ENCODE measurements at regions not wholly inside any gene's neighbourhood (a gene's known extent, or its start where the extent isn't known, plus 50 kb on each side); places are given as distances from the start of the nearest gene placed in this dataset.
A peak's percentile ranks its signal among the peaks of the same experiment; 100 is the strongest.
"Not testable (repeated sequence)": the region's sequence is repeated elsewhere in the genome, so short reads cannot be mapped to it uniquely, and the experiment has no call there.

DNA sequence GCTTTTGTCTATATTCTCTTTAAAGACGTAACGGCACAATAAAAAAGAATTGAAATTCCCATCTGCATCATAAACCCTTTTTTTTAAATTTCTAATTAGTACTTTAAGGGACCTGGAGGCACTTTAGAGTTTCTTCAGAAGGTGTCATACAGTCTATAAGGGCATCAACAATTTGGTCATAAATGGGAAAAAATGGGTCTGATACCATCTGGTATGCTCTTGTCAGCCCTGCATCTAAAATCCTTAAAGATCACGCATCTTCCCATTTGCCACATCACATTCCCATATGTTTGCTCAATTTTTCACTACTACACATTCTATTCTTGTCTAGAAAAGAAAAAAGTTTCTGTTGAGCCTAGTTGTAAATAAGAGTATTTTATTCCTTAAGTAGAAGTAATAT lies 53.8 kb downstream of the COX7C start:
- no peak for DNase-seq

DNA sequence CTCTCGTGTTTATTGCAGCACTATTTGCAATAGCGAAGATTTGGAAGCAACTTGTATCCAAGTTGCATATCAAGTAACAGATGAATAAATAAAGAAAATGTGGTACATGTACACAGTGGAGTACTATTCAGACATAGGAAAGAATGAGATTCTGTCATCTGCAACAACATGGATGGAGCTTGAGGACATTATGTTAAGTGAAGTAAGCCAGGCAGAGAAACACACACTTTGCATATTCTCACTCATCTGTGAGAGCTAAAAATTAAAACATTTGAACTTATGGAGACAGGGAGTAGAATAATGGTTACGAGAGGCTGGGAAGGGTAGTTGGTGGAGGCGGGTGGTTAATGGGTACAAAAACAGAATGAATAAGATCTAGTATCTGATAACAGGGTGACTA lies 56.3 kb downstream of the COX7C start:
- no peak for DNase-seq

DNA sequence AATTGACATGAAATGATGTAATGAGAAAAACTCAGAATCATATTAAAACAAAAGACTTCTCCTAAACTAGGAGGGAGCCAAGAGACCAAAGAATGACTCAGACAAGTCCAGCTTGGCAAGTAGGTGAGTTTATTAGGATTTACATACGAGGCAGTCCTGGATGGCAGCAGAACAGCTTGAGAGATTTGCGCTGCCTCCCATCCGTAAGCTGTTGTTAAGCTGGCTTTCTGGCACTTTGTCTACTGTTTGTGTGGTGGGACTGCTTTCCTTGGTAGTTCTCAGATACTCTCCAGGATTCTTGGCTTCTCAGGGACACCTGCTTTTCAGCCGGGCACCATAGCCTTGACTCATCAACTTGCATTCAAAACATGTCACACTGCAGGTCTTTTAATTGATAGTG lies 57.6 kb downstream of the COX7C start:
- no peak for DNase-seq

DNA sequence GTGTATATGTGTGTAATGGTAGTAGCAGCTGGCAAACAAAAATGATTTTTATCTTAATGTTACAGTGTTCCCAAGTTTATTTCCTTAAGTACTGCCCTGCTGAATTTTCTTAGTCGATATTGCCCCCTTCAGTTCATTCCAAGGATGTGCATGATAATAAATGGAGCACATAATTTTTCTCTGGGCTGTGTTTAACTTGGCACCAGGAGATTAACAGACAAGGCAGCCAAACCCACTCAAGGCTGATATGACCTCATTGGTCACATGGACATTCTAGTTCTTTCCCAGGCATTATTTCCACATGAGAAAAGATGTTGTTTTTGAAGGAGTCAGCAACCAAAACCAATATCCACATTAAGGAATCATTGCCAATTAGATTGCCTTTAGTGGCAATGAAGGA lies 61.8 kb downstream of the COX7C start:
- DNase-seq = peak; percentile 6 to 10

DNA sequence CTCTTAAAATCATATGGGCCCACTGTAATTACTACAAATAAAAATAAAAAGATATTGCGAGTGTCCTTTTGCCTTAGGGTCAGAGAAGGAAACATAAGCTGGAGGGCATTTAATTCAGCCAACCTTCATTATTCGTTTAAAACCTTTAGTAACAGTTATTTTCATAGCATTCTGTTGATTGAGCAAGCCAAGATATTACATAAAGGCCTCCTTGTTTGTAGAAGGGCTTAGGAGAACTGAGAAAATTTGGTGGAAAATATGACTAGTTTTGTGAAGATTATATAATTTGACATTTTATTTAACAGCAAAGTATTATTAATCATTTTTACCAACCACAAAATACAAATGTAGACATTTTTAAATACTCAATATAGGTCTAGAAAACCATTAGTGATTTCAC lies 62.2 kb downstream of the COX7C start:
- no peak for DNase-seq

DNA sequence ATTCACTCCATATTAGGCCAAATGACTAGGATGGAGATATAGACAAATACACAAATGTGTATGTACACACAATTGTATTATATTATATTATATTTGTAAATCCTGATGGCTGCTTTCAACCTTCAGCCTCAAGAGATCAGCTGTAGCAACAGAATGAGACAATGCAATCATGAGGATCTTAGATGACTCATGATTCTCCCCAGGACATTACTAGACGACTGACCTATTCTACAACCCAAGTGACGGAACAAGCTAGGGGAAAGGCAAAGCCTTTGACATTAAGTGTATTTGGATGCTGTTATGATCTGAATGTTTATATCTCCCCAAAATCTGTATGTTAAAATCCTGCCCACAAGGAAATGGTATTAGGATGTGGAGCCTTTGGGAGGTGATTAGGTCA lies 66.5 kb downstream of the COX7C start:
- no peak for DNase-seq

DNA sequence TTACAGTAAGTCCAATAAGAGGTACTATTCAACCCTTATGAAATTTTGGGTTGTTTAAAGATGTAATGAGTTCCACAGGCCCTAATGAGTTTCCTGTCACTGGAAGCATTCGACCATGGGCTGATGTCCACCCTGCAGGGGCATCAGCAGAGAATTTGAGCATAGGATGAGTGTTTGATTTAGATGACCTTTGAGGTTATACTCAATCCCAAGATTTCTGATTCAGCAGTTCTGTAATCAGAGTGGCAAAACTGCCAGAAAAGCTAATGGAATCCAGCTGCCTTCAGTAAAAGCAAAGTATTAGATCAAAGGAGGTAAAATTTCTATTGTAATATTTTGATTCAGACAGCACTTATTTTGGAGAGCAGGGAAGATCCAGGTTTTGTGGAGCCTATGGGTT lies 68.3 kb downstream of the COX7C start:
- DNase-seq = no peak

DNA sequence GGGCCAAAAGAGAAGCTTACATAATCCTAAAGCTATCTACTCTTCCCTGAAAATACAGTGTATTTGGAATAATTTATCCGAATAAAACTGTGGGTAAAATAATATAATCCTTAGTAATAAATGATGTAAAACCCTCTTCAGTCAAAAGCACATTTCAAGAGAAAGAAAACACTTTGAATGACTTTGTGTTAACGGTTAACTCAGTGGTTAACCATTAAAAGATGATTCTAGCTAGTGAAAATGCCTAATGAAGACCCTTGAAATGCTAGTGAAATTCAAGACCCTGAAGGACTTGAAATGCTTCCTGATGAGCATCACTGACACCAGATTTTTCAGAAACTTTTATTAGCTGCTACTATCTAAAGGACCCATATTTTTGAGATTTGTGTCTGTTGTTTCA lies 70.7 kb downstream of the COX7C start:
- no peak for DNase-seq

DNA sequence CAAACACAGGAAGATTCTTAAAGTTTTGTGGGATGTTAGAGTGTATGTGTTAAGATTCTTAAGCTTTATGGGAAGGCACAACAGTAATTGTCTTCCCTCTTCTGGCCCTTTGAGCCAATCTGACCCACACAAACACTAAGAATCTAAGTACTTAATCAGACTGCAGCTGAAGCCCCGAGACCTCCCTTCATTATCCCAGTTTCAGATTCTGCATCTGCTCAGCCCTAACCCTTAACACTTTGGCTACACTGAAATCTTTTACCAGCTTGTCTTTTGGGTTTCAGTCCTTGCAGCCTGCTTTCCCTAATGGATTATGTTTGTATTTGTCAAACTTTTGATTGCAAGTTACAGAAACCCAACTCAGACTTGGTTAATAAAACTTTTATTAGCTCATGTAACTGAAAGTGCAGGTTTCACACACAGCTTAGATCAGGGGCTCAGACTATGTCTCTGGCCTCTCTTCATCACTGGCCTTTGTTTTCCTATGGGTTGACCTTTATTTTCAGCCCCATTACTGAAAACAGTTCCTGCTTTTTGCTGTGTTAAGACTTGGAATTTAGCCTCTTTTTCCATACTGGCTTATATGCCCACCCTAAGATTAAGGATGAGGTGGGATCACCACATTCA lies 71.5 kb downstream of the COX7C start:
- no peak for DNase-seq

DNA sequence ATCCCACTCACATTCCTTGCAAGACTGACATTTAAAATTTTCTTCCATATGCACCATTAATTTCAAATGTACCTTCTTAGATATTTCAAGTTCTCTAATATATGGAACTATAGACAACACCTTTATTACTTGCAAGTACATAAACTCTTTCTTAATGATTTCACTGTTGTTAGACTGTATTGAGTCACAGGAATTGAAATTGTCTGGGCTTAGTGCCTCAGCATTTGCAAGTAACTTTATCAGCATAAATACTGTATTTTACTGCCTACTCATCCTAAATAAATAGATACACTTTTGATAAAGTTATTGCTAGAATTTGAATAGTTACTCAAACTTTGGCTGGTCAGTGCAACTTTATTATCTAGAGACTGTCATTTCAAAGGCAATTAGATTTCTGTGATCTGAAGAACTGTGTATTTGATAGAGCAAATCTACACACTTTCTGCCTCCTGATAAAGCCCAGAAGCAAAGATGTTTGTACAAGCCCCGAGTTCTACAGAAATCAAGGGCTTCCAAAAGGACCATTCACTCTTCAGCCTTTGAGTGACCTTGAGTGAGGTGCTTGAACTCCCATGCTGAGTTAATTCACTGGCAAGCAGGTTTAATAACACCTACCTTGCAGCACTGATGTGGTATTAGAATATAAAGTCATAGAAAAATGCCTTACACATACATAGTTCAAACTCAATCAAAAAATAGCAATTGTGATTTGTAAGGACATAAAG lies 91.6 kb downstream of the COX7C start:
- DNase-seq = no peak

DNA sequence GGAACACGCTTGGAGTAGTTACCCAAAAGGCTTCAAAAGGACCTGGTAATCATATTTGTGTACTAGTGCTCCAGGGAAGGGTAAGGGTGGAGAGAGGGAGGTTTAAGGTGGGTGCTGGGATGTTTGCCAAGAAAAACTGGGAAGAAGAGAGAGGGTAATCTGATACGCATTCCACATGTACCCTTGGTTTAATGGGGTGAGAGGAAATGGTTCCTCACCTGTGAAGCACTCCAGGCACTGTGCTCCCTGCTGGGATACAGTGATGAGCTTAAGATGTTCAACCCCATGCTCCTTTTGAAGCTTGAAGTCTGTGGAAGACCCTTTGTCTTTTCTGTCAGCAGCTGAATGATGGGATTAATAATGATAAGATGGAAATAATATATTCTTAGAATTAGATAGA lies 98.4 kb downstream of the COX7C start:
- DNase-seq = no peak

DNA sequence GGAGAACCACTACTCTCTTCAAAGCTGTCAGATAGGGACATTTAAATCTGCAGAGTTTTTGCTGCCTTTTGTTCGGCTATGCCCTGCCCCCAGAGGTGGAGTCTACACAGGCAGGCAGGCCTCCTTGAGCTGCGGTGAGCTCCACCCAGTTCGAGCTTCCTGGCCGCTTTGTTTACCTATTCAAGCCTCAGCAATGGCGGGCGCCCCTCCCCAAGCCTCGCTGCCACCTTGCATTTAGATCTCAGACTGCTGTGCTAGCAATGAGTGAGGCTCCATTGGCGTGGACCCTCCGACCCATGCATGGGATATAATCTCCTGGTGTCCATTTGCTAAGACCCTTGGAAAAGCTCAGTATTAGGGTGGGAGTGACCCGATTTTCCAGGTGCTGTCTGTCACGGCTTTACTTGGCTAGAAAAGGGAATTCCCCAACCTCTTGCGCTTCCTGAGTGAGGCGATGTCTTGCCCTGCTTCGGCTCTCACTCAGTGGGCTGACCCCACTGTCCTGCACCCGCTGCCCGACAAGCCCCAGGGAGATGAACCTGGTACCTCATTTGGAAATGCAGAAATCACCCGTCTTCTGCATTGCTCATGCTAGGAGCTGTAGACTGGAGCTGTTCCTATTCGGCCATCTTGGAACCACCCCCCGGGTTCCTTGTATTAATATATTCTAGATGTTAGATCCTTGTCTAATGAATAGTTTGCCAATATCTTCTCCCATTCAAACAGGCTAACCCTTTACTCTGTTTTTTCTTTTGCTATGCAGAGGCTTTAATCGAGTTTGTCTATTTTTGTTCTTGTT lies 113.8 kb downstream of the COX7C start:
- not testable (repeated sequence) for DNase-seq

DNA sequence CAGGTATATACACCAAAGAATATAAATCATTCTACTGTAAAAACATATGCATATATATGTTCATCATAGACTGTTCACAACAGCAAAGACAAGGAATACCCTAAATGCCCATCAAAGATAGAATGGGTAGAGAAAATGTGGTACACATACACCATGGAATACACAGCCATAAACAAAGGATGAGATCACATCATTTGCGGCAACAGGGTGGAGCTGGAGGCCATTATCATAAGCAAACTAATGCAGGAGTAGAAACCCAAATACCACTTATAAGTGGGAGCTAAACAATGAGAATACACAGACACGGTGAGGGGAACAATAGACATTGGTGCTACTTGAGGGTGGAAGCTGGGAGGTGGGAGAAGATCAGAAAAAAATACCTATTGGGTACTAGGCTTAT lies 117.6 kb downstream of the COX7C start:
- no peak for DNase-seq

DNA sequence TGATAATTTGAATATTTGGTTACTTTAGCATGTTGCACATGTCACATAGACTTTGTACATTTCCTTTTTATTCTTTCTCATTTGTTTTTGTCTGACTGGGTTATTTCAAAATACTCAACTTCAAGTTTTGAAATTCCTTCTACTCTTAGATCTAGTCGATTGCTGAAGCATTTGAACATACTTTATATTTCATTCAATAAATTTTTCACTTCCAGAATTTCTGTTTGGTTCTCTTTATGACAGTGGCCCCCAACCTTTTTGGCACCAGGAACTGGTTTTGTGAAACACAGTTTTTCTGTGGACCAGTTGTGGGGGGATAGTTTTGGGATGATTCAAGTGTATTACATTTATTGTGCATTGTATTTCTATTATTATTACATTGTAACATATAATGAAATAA lies 119.8 kb downstream of the COX7C start:
- no peak for DNase-seq

DNA sequence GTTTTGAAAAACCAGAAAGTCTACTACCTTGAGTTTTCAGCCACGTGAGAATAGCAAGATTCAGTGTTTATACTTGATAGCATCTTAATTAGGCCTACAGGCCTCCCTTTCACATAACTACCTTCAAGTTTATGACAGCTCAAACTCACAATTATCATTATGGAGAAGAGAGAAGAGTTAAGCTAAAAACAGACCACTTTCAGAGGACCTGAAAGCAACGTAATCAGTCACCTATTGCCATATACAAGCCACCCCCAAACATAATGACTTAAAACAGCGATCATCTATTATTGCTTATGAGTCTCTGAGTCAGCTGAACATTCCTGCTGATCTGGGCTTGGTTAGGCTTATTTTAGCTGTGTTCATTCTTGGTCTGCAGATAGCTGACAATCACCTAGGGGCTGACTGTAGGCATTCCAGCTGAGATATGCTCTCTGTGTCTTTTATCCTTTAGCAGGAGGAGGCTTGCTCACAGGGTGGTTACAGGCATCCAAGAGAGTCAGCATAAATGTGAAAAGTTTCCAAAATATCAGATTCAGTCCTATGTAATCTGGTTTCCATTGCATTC lies 130.9 kb downstream of the COX7C start:
- DNase-seq = no peak

DNA sequence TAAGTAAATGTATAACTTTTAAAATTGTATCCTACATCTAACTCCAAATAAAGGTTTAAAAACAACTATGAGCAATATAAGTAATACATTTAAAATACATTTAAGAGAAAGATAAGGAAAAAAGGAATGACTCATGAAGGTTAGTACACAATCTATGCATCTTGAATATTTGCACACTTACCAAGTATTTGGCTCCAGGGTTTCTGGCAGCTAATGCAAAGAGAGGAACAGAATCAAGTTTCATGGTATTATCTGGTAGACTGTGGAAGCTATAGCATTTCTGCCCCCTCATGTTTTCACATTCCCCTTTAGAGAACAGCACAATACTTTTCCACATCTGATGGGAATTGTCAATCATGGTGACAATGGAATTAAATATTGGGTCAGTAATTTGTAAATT lies 132.1 kb downstream of the COX7C start:
- no peak for DNase-seq

DNA sequence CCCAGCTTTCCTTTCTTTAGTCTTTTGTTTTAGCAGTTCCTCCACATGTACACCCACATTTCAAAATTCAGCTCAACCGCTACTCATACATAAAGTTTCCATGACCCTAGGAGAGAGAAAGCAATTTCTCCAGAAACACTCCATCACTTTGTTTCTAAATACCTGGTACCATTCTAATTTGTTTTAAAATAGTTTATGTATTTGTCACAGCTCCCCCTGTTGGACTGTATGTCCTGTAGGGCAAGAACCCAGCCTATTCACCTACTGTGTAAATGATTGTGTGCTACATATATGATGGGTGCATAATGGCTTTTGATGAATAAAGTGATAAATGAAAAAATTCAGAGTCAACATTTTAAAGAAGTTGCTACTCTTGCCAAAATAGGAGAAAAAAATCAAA lies 139.1 kb downstream of the COX7C start:
- DNase-seq = no peak

DNA sequence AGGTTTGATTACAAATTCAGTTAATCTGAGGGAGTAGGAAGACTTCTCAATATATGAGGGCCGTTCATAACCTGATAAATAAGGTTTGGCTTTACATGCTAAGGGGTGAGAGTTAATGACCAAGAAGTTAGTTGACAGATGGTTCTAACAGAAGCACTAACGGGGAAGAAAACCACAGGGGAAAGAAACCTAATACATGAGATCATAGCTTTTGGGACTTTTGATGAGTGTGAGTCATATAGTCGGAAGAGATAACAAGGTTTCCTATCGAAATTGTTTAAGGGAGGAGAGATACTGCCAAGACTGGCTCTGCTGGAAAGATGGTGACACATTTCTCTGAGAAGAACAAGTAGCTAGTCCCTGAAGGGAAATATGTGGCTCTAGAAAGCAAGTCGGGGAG lies 140.1 kb downstream of the COX7C start:
- no peak for DNase-seq

DNA sequence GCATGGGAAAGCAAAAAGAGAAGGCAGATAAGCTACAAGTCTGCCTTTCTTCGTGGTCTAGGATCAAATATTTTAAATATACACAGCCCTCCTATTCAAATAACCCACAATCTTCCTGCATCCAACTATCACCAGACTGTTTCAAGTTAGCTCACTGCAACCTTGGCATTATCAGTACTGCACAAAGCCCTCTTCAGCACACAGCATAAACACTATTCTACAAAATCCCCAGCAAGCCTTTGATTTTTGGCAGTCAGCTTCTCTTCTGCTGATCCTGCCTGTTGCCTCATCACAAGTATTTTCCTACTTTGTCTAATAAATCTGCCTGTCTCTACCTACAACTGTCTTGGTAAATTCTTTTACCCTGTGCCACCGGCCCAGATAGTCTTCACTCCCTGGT lies 142.9 kb downstream of the COX7C start:
- no peak for DNase-seq

DNA sequence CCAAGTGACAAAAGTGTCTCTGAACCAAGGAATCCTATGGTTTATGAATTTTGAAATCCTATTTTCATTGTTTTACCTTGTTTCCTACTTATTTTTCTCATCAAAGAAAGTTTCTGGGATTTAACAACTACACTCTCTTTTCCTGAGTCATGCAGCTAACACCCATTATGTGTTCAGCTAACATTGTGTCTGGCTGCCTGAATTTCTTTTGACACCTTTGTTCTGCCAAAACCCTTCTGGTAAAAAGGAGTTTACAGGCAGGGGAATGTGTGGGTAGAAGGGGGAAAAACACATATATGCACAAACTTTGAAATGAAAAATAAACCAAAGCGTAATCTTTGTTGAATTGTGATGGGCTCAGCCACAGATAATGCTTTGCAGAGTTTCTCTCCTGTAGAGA lies 146.2 kb downstream of the COX7C start:
- no peak for DNase-seq

DNA sequence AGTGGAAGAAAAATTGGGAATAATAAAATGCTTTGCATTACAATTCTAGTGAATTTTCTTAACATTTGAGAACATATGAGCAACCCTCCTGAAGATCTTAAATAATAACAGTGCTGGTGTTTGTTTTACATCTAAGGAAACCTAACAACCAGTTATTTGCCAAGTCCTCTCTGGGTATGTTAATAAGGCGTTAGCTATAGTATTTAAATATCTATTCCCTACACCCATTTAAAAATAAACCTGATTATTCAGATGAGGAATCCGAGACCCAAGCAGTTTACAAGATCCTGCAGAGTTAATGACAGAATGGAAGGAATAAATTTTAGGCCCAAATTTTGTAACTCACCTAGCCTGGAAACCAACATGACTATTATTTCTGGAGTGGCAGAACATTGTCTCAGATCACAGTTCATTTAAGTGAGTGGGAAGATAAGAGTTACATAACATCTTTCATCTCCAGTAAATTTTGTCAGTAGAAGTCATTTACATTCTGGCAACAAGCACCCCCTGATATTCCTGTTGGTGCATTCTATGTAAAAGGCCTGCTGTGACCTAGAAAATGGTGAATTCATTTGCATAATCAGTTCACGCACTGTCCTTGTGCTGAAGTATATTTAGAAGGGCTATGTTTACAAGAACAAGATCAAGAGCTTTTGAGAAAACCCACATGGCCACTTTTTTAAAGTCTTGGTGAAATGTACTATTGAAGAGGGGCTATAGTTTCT lies 148.2 kb downstream of the COX7C start:
- no peak for DNase-seq

DNA sequence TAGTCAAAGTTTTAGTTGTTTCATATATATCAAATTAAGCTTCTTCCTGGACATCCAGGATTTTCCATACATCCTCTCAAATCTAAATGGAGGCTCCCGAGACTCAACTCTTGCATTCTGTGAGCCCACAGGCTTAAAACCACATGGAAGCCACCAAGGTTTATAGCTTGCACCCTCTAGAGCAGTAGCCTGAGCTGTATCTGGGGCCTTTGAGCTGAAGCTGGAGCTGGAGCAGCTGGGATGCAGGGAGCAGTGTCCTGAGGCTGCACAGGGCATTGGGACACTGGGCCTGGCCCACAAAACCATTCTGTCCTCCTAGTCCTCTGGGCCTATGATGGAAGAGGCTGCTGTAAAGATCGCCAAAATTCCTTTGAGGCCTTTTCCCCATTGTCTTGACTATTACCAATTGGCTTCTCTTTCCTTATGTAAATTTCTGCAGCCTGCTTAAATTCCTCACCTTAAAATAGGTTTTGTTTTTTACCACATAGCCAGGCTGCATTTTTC lies 151.0 kb downstream of the COX7C start:
- no peak for DNase-seq

DNA sequence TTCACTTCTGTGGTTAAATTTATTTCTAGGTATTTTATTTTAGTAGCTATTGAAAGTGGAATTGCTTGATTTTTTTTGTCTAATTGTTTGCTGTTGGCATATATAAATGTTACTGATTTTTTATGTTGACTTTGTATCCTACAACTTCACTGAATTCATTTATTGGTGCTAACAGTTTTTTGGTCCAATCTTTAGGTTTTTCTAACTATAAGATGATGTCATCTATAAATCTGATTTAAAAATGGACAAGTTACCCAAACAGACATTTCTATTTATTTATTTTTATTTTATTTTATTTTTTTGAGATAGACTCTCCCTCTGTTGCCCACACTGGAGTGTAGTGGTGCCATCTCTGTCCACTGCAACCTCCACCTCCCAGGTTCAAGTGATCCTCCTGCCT lies 162.3 kb downstream of the COX7C start:
- no peak for DNase-seq

Data from inflammatory macrophage (primary cell).